NT2/D1 (cell line): ENCODE measurements at regions not wholly inside any gene's neighbourhood (a gene's known extent, or its start where the extent isn't known, plus 50 kb on each side); places are given as distances from the start of the nearest gene placed in this dataset.

Source experiments
- YY1 ChIP-seq: IDR thresholded peaks from 2 replicates; pipeline ENCODE4 v1.6.1; 2011; ENCODE audit not compliant: insufficient read length, insufficient read depth
- ZNF274 ChIP-seq: IDR thresholded peaks from 2 replicates; pipeline ENCODE4 v1.6.1; 2011; ENCODE audit warnings: mild to moderate bottlenecking, low read depth, low read length

- TF ChIP-seq YY1 (no peak), ZNF274 (no peak)
Measured at GRCh38 chr2:184032983-184033382, 565.3 kb upstream of the ZNF804A start.
